WTC11 (cell line): ENCODE measurements at regions not wholly inside any gene's neighbourhood (a gene's known extent, or its start where the extent isn't known, plus 50 kb on each side); places are given as distances from the start of the nearest gene placed in this dataset.

Experiments
- ATAC-seq: fragments of 200-7000 bp; cut with Tn5 transposase; 2 replicates; pipeline ENCODE4 v1.10.0; 2021; ENCODE audit warnings: mild to moderate bottlenecking, moderate library complexity
- CTCF ChIA-PET: fragments of 300-600 bp; sonication (Branson Sonifier 250); formaldehyde crosslinking; loops from one replicate; lab custom pipeline; 2021; ENCODE audit warnings: antibody characterized with exemption; lab: Charles Lee
- POLR2A ChIA-PET: fragments of 350-600 bp; sonication (Branson Sonifier 250); formaldehyde crosslinking; loops from one replicate; lab custom pipeline; 2021; ENCODE audit warnings: antibody characterized with exemption; lab: Charles Lee
- DNase-seq: peaks from one replicate; pipeline ENCODE4 v3.0.0; 2021; ENCODE audit warnings: low spot score
- H3K27ac Mint-ChIP-seq: 2 replicates; pipeline ENCODE4 v1.8.0; 2021; ENCODE audit warnings: mixed read lengths
- H3K27me3 Mint-ChIP-seq: 2 replicates; pipeline ENCODE4 v1.8.0; 2021; ENCODE audit warnings: low read depth, mild to moderate bottlenecking, moderate library complexity, mixed read lengths
- H3K36me3 Mint-ChIP-seq: 2 replicates; pipeline ENCODE4 v1.8.0; 2021; ENCODE audit warnings: mixed read lengths
- H3K4me1 Mint-ChIP-seq: 2 replicates; pipeline ENCODE4 v1.8.0; 2022; ENCODE audit warnings: mixed read lengths
- H3K4me3 Mint-ChIP-seq: 2 replicates; pipeline ENCODE4 v1.8.0; 2021; ENCODE audit warnings: mild to moderate bottlenecking, moderate library complexity, mixed read lengths
- H3K9me3 Mint-ChIP-seq: 2 replicates; pipeline ENCODE4 v1.8.0; 2021; ENCODE audit warnings: mixed read lengths
- AFF4 ChIP-seq: sonication (generic); formaldehyde crosslinking; IDR thresholded peaks from 2 replicates; pipeline ENCODE4 v1.8.1; 2023; ENCODE audit warnings: mild to moderate bottlenecking, missing genetic modification reagents, borderline replicate concordance
- CDX4 ChIP-seq: fragments of 250-450 bp; sonication (Bioruptor Pico); IDR thresholded peaks from 2 replicates; pipeline ENCODE4 v1.9.0; 2021; ENCODE audit warnings: moderate library complexity, mild to moderate bottlenecking, inconsistent platforms, borderline replicate concordance
- CREB1 ChIP-seq: sonication (generic); formaldehyde crosslinking; IDR thresholded peaks from 2 replicates; pipeline ENCODE4 v1.8.0; 2023; ENCODE audit warnings: mild to moderate bottlenecking, missing genetic modification reagents
- E2F4 ChIP-seq: sonication (generic); formaldehyde crosslinking; IDR thresholded peaks from 2 replicates; pipeline ENCODE4 v1.8.1; 2022; ENCODE audit warnings: low read depth, mild to moderate bottlenecking, moderate library complexity, missing genetic modification reagents, borderline replicate concordance
- ETV6 ChIP-seq: sonication (generic); formaldehyde crosslinking; IDR thresholded peaks from 2 replicates; pipeline ENCODE4 v1.8.1; 2022; ENCODE audit warnings: mild to moderate bottlenecking, missing genetic modification reagents
- IRF1 ChIP-seq: sonication (generic); formaldehyde crosslinking; IDR thresholded peaks from 2 replicates; pipeline ENCODE4 v1.8.0; 2023; ENCODE audit warnings: missing genetic modification reagents
- MAX ChIP-seq: sonication (generic); formaldehyde crosslinking; IDR thresholded peaks from 2 replicates; pipeline ENCODE4 v1.8.0; 2022; ENCODE audit warnings: mild to moderate bottlenecking, missing genetic modification reagents
- MYBL2 ChIP-seq: sonication (generic); formaldehyde crosslinking; IDR thresholded peaks from 2 replicates; pipeline ENCODE4 v1.8.1; 2023; ENCODE audit warnings: mild to moderate bottlenecking, moderate library complexity, missing genetic modification reagents
- NFYB ChIP-seq: sonication (generic); formaldehyde crosslinking; conservative IDR thresholded peaks from 2 replicates; pipeline ENCODE4 v1.8.0; 2022; ENCODE audit warnings: low read depth, missing genetic modification reagents
- NR3C1 ChIP-seq: sonication (generic); formaldehyde crosslinking; conservative IDR thresholded peaks from 2 replicates; pipeline ENCODE4 v1.8.1; 2023; ENCODE audit warnings: low read depth, mild to moderate bottlenecking, missing genetic modification reagents
- OVOL2 ChIP-seq: fragments of 250-450 bp; sonication (Bioruptor Pico); IDR thresholded peaks from 2 replicates; pipeline ENCODE4 v1.9.0; 2021; ENCODE audit warnings: mild to moderate bottlenecking, borderline replicate concordance
- PRDM15 ChIP-seq: sonication (generic); formaldehyde crosslinking; IDR thresholded peaks from 2 replicates; pipeline ENCODE4 v1.8.0; 2022; ENCODE audit warnings: missing genetic modification reagents
- RELA ChIP-seq: sonication (generic); formaldehyde crosslinking; IDR thresholded peaks from 2 replicates; pipeline ENCODE4 v1.8.1; 2022; ENCODE audit warnings: missing genetic modification reagents, mild to moderate bottlenecking, borderline replicate concordance
- SP1 ChIP-seq: sonication (generic); formaldehyde crosslinking; conservative IDR thresholded peaks from 2 replicates; pipeline ENCODE4 v1.8.1; 2022; ENCODE audit warnings: missing genetic modification reagents
- ZMAT4 ChIP-seq: fragments of 250-450 bp; sonication (Bioruptor Pico); IDR thresholded peaks from 2 replicates; pipeline ENCODE4 v1.9.0; 2021; ENCODE audit warnings: mild to moderate bottlenecking
- ZNF219 ChIP-seq: sonication (generic); formaldehyde crosslinking; IDR thresholded peaks from 2 replicates; pipeline ENCODE4 v1.8.0; 2023; ENCODE audit warnings: missing genetic modification reagents, mild to moderate bottlenecking, borderline replicate concordance
- ZNF232 ChIP-seq: sonication (generic); formaldehyde crosslinking; IDR thresholded peaks from 2 replicates; pipeline ENCODE4 v1.8.0; 2022; ENCODE audit warnings: mild to moderate bottlenecking, missing genetic modification reagents
- ZNF423 ChIP-seq: fragments of 250-450 bp; sonication (Bioruptor Pico); IDR thresholded peaks from 2 replicates; pipeline ENCODE4 v2.1.2; 2022; ENCODE audit warnings: mild to moderate bottlenecking, moderate library complexity
- ZNF425 ChIP-seq: fragments of 250-450 bp; sonication (Bioruptor Pico); conservative IDR thresholded peaks from 2 replicates; pipeline ENCODE4 v1.9.0; 2021; ENCODE audit warnings: mild to moderate bottlenecking

GRCh38 chr13:80707000-80707983, 366.4 kb upstream of the SPRY2 start:
- Mint-ChIP-seq H3K27ac (no peak overlapping the region), H3K4me1 (no peaks in the 10 kb centered on the region), H3K4me3 (no peak overlapping the region), H3K27me3 (no peaks in the 10 kb centered on the region), H3K9me3 (peaks cover 12% of the 10 kb centered on the region), H3K36me3 (no peaks in the 10 kb centered on the region; the same call in none of the 2 replicates)
- no peak for TF ChIP-seq ZNF232 (CRISPR knock-in tag)
- no peak for TF ChIP-seq MAX
- no peak for TF ChIP-seq NR3C1
- no peak for TF ChIP-seq ZNF219 (CRISPR knock-in tag)
- TF ChIP-seq ZNF423 (CRISPR knock-in tag) = no peak
- TF ChIP-seq E2F4 (CRISPR knock-in tag) = no peak
- TF ChIP-seq ZNF425 (CRISPR knock-in tag) = no peak
- TF ChIP-seq ETV6 (CRISPR knock-in tag) = no peak
- ATAC-seq (no peak), DNase-seq (no peak)
- POLR2A ChIA-PET = no interaction called here
- CTCF ChIA-PET = no interaction called here

GRCh38 chr13:80706164-80706471, 365.2 kb upstream of the SPRY2 start:
- H3K27me3 Mint-ChIP-seq = no peaks in the 10 kb centered on the region
- no peaks in the 10 kb centered on the region; the same call in none of the 2 replicates for H3K36me3 Mint-ChIP-seq
- DNase-seq = no peak
- no peak overlapping the region for H3K4me3 Mint-ChIP-seq
- peaks cover 8% of the 10 kb centered on the region; the same call in 1 of the 2 replicates for H3K9me3 Mint-ChIP-seq
- ATAC-seq = no peak
- H3K4me1 Mint-ChIP-seq = no peaks in the 10 kb centered on the region
- no peak overlapping the region for H3K27ac Mint-ChIP-seq
- ChIA-PET CTCF (no interaction called here), POLR2A (no interaction called here)
- TF ChIP-seq OVOL2 (CRISPR knock-in tag) (no peak), CREB1 (CRISPR knock-in tag) (no peak), CDX4 (CRISPR knock-in tag) (no peak), NR3C1 (no peak), AFF4 (no peak), MYBL2 (CRISPR knock-in tag) (no peak), IRF1 (CRISPR knock-in tag) (no peak), ZMAT4 (CRISPR knock-in tag) (no peak), PRDM15 (CRISPR knock-in tag) (no peak), RELA (no peak), SP1 (no peak), NFYB (CRISPR knock-in tag) (no peak), MAX (no peak)
